ENCODE measurements at regions not wholly inside any gene's neighbourhood (a gene's known extent, or its start where the extent isn't known, plus 50 kb on each side); places are given as distances from the start of the nearest gene placed in this dataset.

- TF ChIP-seq EZH2phosphoT487 (IDR thresholded peaks at IDR 0.05; ENCODE audit: borderline replicate concordance, low read length), result no peak
- TF ChIP-seq CTCF (IDR thresholded peaks at IDR 0.05; ENCODE audit: low read depth, low read length, poor library complexity, severe bottlenecking), result no peak
Measured at GRCh38 chr2:172173174-172173706, 70.5 kb upstream of the DLX2 start.
